Pancreas (tissue), 10 donors: ENCODE measurements at regions not wholly inside any gene's neighbourhood (a gene's known extent, or its start where the extent isn't known, plus 50 kb on each side); places are given as distances from the start of the nearest gene placed in this dataset.
A peak's percentile ranks its signal among the peaks of the same experiment; 100 is the strongest.
"Not testable (repeated sequence)": the region's sequence is repeated elsewhere in the genome, so short reads cannot be mapped to it uniquely, and the experiment has no call there.

Source experiments
- ATAC-seq, 4 donors: fragments of 200-7000 bp; cut with Tn5 transposase; one replicate each; pipeline versions ENCODE4 v1.8.0 to v1.9.1; 2020; ENCODE audit warnings: mild to moderate bottlenecking in 4 of 4, moderate library complexity in 4 of 4
- DNase-seq, 6 donors: peaks; one replicate each; pipeline ENCODE4 v3.0.0-alpha.2; 2020
- FAIRE-seq: peaks from 2 replicates; lab custom pipeline; 2012; peaks lifted over from hg19 to GRCh38; lab: Jason Lieb, UNC
- H3K27ac ChIP-seq, 4 donors: fragments of 200-600 bp; sonication (generic); 1 replicate in 3 of 4; 2 replicates in 1 of 4; pipeline versions ENCODE4 v1.5.0 to v1.8.0; 2020
- H3K27me3 ChIP-seq, 4 donors: fragments of 200-600 bp; one replicate each; pipeline ENCODE4 v1.8.0; 2021
- H3K36me3 ChIP-seq, 3 donors: fragments of 200-600 bp; sonication (generic) in 1 of 3; one replicate each; pipeline versions ENCODE4 v1.5.0 to v1.8.0; 2020 to 2021
- H3K4me1 ChIP-seq, 3 donors: fragments of 200-600 bp; one replicate each; pipeline ENCODE4 v1.8.0; 2021
- H3K4me3 ChIP-seq, 4 donors: fragments of 200-600 bp; sonication (generic) in 2 of 4; one replicate each; pipeline versions ENCODE4 v1.5.0 to v1.8.0; 2020 to 2021
- H3K9me3 ChIP-seq, 4 donors: fragments of 200-600 bp; one replicate each; pipeline ENCODE4 v1.8.0; 2021
- WGBS, 2 donors: extraction: QIAGEN DNeasy Blood & Tissue Kit; methylation state at CpG; one replicate each; pipeline ENCODE4 v1.1.7; 2013; 5-methylcytosine and 5-hydroxymethylcytosine counted together
- intact Hi-C, 3 donors: fragments of 100-400 bp; cut with DNase I; formaldehyde crosslinking; loops; one replicate each; pipeline versions ENCODE4 v1.11.1 to v1.14.2; 2022
- TF ChIP-seq, protein P1 (sequence below), 4 donors: fragments of 200-600 bp; sonication (generic) in 3 of 4; IDR thresholded peaks; one replicate each; pipeline versions ENCODE4 v1.5.0 to v1.8.0; 2021; ENCODE audit warnings: antibody characterized with exemption in 4 of 4
- donor health status: healthy with polysubstance abuse.
- donor health status: DM: no; HTN: no; CAD: no; lungs with moderate emphysema.
- donor health status: DM: no; HTN: no; CAD: no.
- donor health status: control.
- donor health status: control.
- donor health status: Bipolar disorder and iron deficiency.
- donor health status: DM: yes; HTN: yes; CAD: no.
- donor health status: DM: no; HTN: no; CAD: no.
- donor health status: DM: no; HTN: no; CAD: no.
- donor health status: DM: yes; HTN: yes; CAD: no.

DNA sequence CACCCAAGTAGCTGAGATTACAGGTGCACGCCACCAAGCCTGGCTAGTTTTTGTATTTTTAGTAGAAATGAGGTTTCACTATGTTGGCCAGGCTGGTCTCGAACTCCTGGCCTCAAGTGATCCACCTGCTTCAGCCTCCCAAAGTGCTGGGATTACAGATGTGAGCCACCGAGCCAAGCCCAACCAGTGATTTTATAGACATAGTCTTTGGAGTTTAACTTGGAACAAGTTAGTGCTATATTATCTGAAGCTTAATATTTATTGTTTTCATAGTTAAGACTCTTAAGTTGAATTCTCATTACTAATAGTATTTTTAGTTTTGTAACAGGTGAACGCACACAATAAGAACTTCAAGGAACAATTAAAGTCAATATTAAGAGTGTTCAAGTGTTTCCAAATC is 122.1 kb downstream of the SPAG6 start:
- FAIRE-seq, DNase-seq, H3K4me3 ChIP-seq, H3K36me3 ChIP-seq, H3K27me3 ChIP-seq, intact Hi-C loops, H3K4me1 ChIP-seq, H3K27ac ChIP-seq, H3K9me3 ChIP-seq: not testable (repeated sequence)
- 50 to 60% methylated on average over 4 of the region's 4 CpGs for WGBS, 2 donors
- peak in 2 of 4 donors; percentile 41 to 64 for ATAC-seq

DNA sequence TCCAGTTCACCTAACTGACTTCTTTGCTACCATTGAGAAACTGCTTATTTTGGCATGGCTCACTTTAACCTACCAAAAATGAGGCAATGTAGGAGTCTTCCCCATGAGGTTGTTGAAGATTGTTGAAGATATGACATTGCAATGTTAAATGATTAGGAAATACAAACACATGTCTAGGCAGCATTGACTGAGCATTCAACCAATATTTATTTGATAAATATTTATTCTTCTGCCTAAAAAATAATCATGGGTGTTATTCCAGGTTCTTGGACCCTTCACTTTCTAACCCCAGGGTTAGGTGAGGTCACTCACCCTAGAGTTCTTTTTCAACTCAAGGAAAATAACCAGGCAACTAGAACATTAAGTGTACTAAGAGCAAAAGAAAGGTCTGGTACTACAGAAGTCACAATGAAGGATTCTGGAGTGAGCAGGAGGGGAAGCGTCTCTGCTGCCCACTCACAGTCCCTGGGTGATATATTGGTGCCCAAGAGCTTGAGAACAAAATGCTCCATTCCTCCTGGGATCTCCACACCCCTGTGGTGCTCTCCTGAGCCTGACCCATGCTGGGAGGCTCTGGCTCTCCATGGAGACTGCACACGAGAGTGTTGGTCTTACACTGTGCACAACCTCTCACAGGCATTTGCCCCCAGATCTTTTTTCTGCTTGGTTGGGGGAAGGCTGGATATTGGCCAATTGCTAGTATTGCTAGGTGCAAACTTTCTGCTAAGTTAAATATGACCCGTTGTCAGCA is 123.4 kb downstream of the SPAG6 start:
- 80 to 87% methylated on average over 3 of the region's 3 CpGs for WGBS, 2 donors
- DNase-seq, result no peak
- no peak overlapping the region for H3K27ac ChIP-seq
- TF ChIP-seq, protein P1, sequence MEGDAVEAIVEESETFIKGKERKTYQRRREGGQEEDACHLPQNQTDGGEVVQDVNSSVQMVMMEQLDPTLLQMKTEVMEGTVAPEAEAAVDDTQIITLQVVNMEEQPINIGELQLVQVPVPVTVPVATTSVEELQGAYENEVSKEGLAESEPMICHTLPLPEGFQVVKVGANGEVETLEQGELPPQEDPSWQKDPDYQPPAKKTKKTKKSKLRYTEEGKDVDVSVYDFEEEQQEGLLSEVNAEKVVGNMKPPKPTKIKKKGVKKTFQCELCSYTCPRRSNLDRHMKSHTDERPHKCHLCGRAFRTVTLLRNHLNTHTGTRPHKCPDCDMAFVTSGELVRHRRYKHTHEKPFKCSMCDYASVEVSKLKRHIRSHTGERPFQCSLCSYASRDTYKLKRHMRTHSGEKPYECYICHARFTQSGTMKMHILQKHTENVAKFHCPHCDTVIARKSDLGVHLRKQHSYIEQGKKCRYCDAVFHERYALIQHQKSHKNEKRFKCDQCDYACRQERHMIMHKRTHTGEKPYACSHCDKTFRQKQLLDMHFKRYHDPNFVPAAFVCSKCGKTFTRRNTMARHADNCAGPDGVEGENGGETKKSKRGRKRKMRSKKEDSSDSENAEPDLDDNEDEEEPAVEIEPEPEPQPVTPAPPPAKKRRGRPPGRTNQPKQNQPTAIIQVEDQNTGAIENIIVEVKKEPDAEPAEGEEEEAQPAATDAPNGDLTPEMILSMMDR (IDR thresholded peaks at IDR 0.05), result no peak
- H3K36me3 ChIP-seq, result no peaks in the 10 kb centered on the region
- ATAC-seq, result peak in 1 of 4 donors; percentile 31
- H3K4me1 ChIP-seq, result peaks cover 0 to 6% (median 0%) of the 10 kb centered on the region in 3 donors
- no peaks in the 10 kb centered on the region for H3K9me3 ChIP-seq
- no peak overlapping the region for H3K4me3 ChIP-seq
- intact Hi-C loops, result no loop called here
- no peak for FAIRE-seq
- peaks cover 0 to 4% (median 0%) of the 10 kb centered on the region in 4 donors for H3K27me3 ChIP-seq

DNA sequence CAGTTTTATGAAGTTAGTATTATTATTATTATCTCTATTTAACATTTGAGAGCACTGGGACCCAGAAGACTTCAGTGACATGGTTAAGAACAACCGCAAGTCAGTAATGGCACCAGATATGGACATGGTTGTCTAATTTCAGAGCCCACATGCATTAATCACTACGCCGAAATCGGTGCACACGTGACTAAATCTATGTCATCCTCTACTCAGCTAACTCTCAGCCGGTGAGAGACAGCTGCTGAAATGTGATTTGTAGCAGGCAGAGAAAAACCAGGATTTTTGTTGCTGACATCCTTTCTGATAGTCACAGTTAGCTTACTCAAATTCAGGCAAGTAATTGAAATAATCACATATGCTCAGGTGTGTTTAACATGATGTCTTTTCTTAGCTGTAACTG is 127.7 kb downstream of the SPAG6 start:
- intact Hi-C loops, result no loop called here
- Histone ChIP-seq H3K9me3 (no peaks in the 10 kb centered on the region), H3K36me3 (no peaks in the 10 kb centered on the region), H3K4me1 (peaks cover 0 to 5% (median 0%) of the 10 kb centered on the region in 3 donors), H3K4me3 (no peak overlapping the region), H3K27ac (no peak overlapping the region), H3K27me3 (peaks cover 0 to 42% (median 12%) of the 10 kb centered on the region in 4 donors)
- DNase-seq (no peak), FAIRE-seq (no peak), ATAC-seq (no peak)
- TF ChIP-seq, protein P1 (IDR thresholded peaks at IDR 0.05), result no peak
- 90 to 91% methylated on average over 6 of the region's 6 CpGs for WGBS, 2 donors

DNA sequence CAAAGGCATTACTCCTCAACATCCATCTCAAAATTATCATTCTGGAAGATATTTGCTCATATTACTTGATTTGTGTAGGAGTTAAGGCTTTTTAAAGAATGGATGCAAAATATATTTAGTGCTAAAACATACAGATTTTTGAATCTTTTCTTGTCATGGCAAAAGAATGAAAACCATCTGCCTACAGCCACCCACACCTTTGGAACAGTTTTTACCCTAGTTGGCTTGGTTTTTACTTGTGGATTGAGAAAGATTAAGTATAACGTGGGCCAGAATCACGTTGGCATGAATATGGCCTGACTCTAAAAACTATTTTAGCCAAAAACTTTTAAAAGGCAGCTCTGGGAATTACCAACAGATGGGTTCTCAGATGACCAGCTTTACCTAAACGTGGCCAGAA is 128.2 kb downstream of the SPAG6 start:
- Histone ChIP-seq H3K4me1 (peaks cover 0 to 5% (median 0%) of the 10 kb centered on the region in 3 donors), H3K4me3 (no peak overlapping the region), H3K27me3 (peaks cover 0 to 42% (median 12%) of the 10 kb centered on the region in 4 donors), H3K27ac (no peak overlapping the region), H3K9me3 (no peaks in the 10 kb centered on the region), H3K36me3 (no peaks in the 10 kb centered on the region)
- intact Hi-C loops, result no loop called here
- DNase-seq (no peak), FAIRE-seq (no peak), ATAC-seq (no peak)
- TF ChIP-seq, protein P1 (IDR thresholded peaks at IDR 0.05), result no peak
- 82 to 96% methylated on average over 3 of the region's 3 CpGs for WGBS, 2 donors

DNA sequence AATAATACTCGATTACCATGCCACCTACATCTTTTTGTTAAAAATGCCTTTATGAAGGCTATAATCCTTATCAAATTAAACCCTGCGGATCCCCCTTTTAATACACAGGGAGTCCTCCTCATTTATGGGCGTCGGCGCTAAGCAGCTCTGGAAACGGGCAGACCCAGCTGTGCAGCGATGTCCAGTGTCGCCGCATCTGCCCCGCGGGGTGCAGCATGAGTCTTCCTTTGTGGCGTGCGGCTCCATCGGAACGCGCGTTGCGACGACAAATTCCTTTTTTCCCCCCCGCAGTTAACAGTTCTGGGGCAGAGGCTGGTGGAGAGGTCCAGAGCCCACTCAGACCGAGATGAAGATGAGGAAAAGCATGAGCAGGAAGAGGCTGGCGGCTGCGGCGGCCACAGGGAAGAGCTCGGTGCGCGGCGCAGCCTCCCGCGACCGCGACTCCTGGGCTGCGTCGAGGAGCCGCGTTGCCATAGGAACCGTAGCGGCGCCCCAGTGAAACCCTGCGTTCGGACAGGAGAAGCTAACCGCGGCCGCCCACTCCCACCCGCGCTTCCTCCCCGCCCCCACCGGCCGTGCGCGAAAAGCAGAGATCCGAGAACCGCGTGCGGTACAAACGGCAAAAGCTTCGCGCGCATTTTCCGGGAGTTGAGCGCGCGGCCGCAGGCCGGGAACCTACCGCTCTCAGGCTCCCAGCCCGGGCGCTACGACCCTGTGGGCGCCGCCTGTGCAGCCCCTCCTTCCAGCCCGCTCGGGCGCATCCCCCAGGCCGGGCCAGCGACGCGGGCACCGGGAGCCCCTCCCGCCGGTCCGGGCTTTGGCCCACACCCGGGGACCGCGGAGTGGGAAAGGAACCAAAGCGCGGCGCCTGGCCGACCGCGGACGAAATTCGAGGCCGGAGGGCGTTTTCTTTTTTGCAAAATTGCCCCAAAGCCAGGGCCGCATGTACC is 130.6 kb downstream of the SPAG6 start:
- H3K36me3 ChIP-seq, result no peaks in the 10 kb centered on the region
- H3K4me1 ChIP-seq, result peaks cover 0 to 5% (median 0%) of the 10 kb centered on the region in 3 donors
- ATAC-seq (peak in 3 of 4 donors; percentile 44 to 60 (median 44)), DNase-seq (peak in 1 of 6 donors; percentile 57), FAIRE-seq (no peak)
- H3K27me3 ChIP-seq, result peaks cover 0 to 42% (median 12%) of the 10 kb centered on the region in 4 donors
- no peak overlapping the region for H3K27ac ChIP-seq
- 4% methylated on average over 84 to 96 of the region's 96 CpGs for WGBS, 2 donors
- H3K4me3 ChIP-seq, result peak overlapping the region; percentile 4 to 48 (median 18)
- no peaks in the 10 kb centered on the region for H3K9me3 ChIP-seq
- intact Hi-C loops, result no loop called here
- TF ChIP-seq, protein P1 (IDR thresholded peaks at IDR 0.05), result no peak
